SU-DHL-6 (cell line): ENCODE measurements at regions not wholly inside any gene's neighbourhood (a gene's known extent, or its start where the extent isn't known, plus 50 kb on each side); places are given as distances from the start of the nearest gene placed in this dataset.
"Not testable (repeated sequence)": the region's sequence is repeated elsewhere in the genome, so short reads cannot be mapped to it uniquely, and the experiment has no call there.

ENCODE experiments used
- H2AFZ ChIP-seq: fragments of 200-600 bp; sonication (generic); 2 replicates; pipeline ENCODE4 v1.6.1; 2014; ENCODE audit warnings: low read depth, mild to moderate bottlenecking, moderate library complexity, mixed read lengths, antibody characterized with exemption, low read length; ENCODE audit not compliant: severe bottlenecking
- H3F3A ChIP-seq: fragments of 200-600 bp; shearing (Covaris generic); 2 replicates; pipeline ENCODE4 v1.6.0; 2016; ENCODE audit warnings: antibody characterized with exemption, mild to moderate bottlenecking; ENCODE audit not compliant: insufficient read depth
- H3K27ac ChIP-seq: fragments of 200-600 bp; sonication (generic); 2 replicates; pipeline ENCODE4 v1.5.1; 2016; ENCODE audit warnings: low read depth, mild to moderate bottlenecking, low read length, moderate library complexity, mixed read lengths
- H3K27me3 ChIP-seq: fragments of 200-600 bp; sonication (generic), shearing (Covaris generic); 2 replicates; pipeline ENCODE4 v1.6.0; 2014; ENCODE audit warnings: mild to moderate bottlenecking, low read length
- H3K36me3 ChIP-seq: fragments of 200-600 bp; sonication (generic); 2 replicates; pipeline ENCODE4 v1.6.1; 2014; ENCODE audit warnings: mild to moderate bottlenecking, low read length, mixed read lengths
- H3K4me2 ChIP-seq: fragments of 300-600, 200-600 bp; shearing (Covaris generic), sonication (generic); 2 replicates; pipeline ENCODE4 v1.6.0; 2014; ENCODE audit warnings: low read length, low read depth, mild to moderate bottlenecking; ENCODE audit not compliant: poor library complexity, severe bottlenecking
- H3K4me3 ChIP-seq: fragments of 200-600 bp; sonication (generic); 2 replicates; pipeline ENCODE4 v1.5.1; 2014; ENCODE audit warnings: antibody characterized with exemption, low read length, mild to moderate bottlenecking, mixed read lengths; ENCODE audit not compliant: insufficient read depth, poor library complexity, severe bottlenecking
- H3K79me2 ChIP-seq: fragments of 200-600 bp; sonication (generic); 2 replicates; pipeline ENCODE4 v1.6.1; 2014; ENCODE audit warnings: mild to moderate bottlenecking, low read length, moderate library complexity; ENCODE audit not compliant: insufficient read depth
- H3K9ac ChIP-seq: fragments of 200-600 bp; sonication (generic); 2 replicates; pipeline ENCODE4 v1.7.0; 2014; ENCODE audit warnings: mild to moderate bottlenecking, low read length
- H3K9me2 ChIP-seq: fragments of 200-600 bp; sonication (generic); replicated peaks from 2 replicates; pipeline ENCODE4 v1.6.1; 2014; ENCODE audit warnings: low read length; ENCODE audit not compliant: insufficient read depth
- H3K9me3 ChIP-seq: fragments of 200-600 bp; sonication (generic); 2 replicates; pipeline ENCODE4 v1.6.1; 2014; ENCODE audit warnings: low read length, mixed read lengths; ENCODE audit not compliant: insufficient read depth
- H4K20me1 ChIP-seq: fragments of 200-600 bp; sonication (generic); 2 replicates; pipeline ENCODE4 v1.6.1; 2014; ENCODE audit warnings: low read depth, mild to moderate bottlenecking, antibody characterized with exemption, low read length, moderate library complexity, mixed read lengths
- CTCF ChIP-seq: fragments of 200-600 bp; sonication (generic); IDR thresholded peaks from one replicate; pipeline ENCODE4 v1.5.1; 2017; ENCODE audit warnings: antibody characterized with exemption, mild to moderate bottlenecking, low read length, moderate library complexity; ENCODE audit not compliant: insufficient read depth, poor library complexity, severe bottlenecking
- EZH2phosphoT487 ChIP-seq: fragments of 200-600 bp; sonication (generic), shearing (Covaris generic); conservative IDR thresholded peaks from 2 replicates; pipeline ENCODE4 v1.6.1; 2018; ENCODE audit warnings: mild to moderate bottlenecking, antibody characterized with exemption, low read length, moderate library complexity, mixed read lengths

- no peaks in the 10 kb centered on the region for H3K9me2 ChIP-seq
- H2AFZ ChIP-seq: no peak overlapping the region
- no peak overlapping the region for H3K4me3 ChIP-seq
- H3K27me3 ChIP-seq: no peaks in the 10 kb centered on the region
- TF ChIP-seq CTCF (no peak), EZH2phosphoT487 (no peak)
- no peaks in the 10 kb centered on the region for H4K20me1 ChIP-seq
- no peaks in the 10 kb centered on the region for H3K9me3 ChIP-seq
- H3K4me2 ChIP-seq: no peak overlapping the region
- H3K27ac ChIP-seq: no peak overlapping the region
- H3K9ac ChIP-seq: no peak overlapping the region
- H3K79me2 ChIP-seq: no peaks in the 10 kb centered on the region
- H3F3A ChIP-seq: no peaks in the 10 kb centered on the region
- H3K36me3 ChIP-seq: no peaks in the 10 kb centered on the region
Measured at GRCh38 chr14:30242744-30243143, 315.1 kb upstream of the PRKD1 start.

DNA sequence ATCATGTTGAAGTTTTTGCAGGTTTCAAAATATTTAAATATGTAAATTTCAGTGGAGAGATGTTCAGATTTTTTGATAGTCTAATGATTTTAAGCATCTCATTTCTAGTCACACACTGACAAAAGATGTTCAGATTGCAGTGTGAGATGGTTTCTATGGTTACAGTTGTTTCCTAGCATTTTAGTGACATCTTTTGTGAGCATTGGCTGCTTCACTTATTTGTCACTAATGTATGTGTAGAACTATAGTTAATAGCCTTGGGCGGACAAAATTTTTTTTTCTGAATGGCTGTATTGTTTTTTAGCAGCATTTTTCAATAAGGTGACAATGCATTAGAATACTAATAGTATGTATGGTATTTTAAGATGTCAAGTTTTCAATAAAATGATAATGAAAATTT lies 315.6 kb upstream of the PRKD1 start:
- no peak overlapping the region for H3K4me3 ChIP-seq
- no peaks in the 10 kb centered on the region for H3K9me3 ChIP-seq
- H3F3A ChIP-seq: no peaks in the 10 kb centered on the region
- H2AFZ ChIP-seq: no peak overlapping the region
- H3K4me2 ChIP-seq: no peak overlapping the region
- H3K27me3 ChIP-seq: no peaks in the 10 kb centered on the region
- no peaks in the 10 kb centered on the region for H3K36me3 ChIP-seq
- no peak overlapping the region for H3K27ac ChIP-seq
- no peaks in the 10 kb centered on the region for H4K20me1 ChIP-seq
- no peaks in the 10 kb centered on the region for H3K79me2 ChIP-seq
- no peak overlapping the region for H3K9ac ChIP-seq
- H3K9me2 ChIP-seq: no peaks in the 10 kb centered on the region
- no peak for TF ChIP-seq EZH2phosphoT487
- TF ChIP-seq CTCF: no peak

- no peaks in the 10 kb centered on the region for H3K9me3 ChIP-seq
- H3K9ac ChIP-seq: no peak overlapping the region
- no peaks in the 10 kb centered on the region for H3F3A ChIP-seq
- H3K27me3 ChIP-seq: no peaks in the 10 kb centered on the region
- H3K36me3 ChIP-seq: no peaks in the 10 kb centered on the region
- no peak overlapping the region for H3K4me3 ChIP-seq
- H3K27ac ChIP-seq: no peak overlapping the region
- H3K4me2 ChIP-seq: no peak overlapping the region
- H4K20me1 ChIP-seq: no peaks in the 10 kb centered on the region
- no peaks in the 10 kb centered on the region for H3K79me2 ChIP-seq
- TF ChIP-seq CTCF (no peak), EZH2phosphoT487 (no peak)
- H2AFZ ChIP-seq: no peak overlapping the region
- H3K9me2 ChIP-seq: no peaks in the 10 kb centered on the region
Measured at GRCh38 chr14:30243805-30244204, 315.2 kb upstream of the G2E3 start.

- H3K4me3 ChIP-seq, H3F3A ChIP-seq, H4K20me1 ChIP-seq, H3K27ac ChIP-seq, H3K9me2 ChIP-seq, H3K4me2 ChIP-seq, H3K9ac ChIP-seq, H3K9me3 ChIP-seq, H3K27me3 ChIP-seq, H3K79me2 ChIP-seq, H2AFZ ChIP-seq, H3K36me3 ChIP-seq: not testable (repeated sequence)
Measured at GRCh38 chr14:30244348-30244747, 314.6 kb upstream of the G2E3 start.
